Suppressor macrophage treated with lipopolysaccharide for 1 hour (primary cell): ENCODE measurements at regions not wholly inside any gene's neighbourhood (a gene's known extent, or its start where the extent isn't known, plus 50 kb on each side); places are given as distances from the start of the nearest gene placed in this dataset.

Experiments used
- DNase-seq, 3 donors: peaks; one replicate each; pipeline ENCODE4 v3.0.0-alpha.2; 2020 to 2022

GRCh38 chr6:43916924-43917877 is 147.2 kb downstream of the VEGFA start:
- DNase-seq, result peak; percentile 35 to 59 (median 55)

- peak; percentile 77 to 89 (median 81) for DNase-seq
Measured at GRCh38 chr6:43915986-43916923, 146.2 kb downstream of the VEGFA start.

DNA sequence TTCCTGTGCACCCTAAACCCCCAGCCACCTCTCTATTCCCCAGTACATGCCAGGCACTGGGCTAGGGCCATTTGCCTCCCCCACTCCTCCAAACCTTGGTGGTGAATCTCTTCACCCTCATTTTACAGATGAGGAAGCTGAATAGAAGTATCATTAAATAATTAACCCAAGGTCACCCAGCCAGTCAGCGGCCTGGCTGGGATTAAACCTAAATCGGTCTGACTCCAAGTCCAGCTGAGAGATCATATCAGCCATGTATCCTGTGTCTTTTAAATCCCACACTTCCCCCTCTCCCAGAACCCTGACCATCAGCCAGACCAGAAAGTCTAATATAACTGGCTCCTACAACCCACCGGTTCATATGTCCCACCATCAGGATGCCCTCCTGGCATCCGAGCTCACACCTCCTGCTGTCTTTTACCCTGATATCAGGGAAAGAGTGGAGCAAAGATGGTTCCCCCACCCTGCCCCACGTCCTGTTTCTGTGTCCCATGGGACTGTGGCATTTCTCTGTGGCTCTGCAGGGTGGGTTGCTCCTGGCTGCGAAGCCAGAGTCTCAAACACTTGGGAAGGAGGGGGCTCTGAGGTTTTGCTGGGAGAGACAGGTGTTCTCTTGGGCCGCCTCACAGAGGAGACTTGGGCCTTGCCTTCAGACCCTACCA is 145.3 kb downstream of the VEGFA start:
- no peak for DNase-seq

DNA sequence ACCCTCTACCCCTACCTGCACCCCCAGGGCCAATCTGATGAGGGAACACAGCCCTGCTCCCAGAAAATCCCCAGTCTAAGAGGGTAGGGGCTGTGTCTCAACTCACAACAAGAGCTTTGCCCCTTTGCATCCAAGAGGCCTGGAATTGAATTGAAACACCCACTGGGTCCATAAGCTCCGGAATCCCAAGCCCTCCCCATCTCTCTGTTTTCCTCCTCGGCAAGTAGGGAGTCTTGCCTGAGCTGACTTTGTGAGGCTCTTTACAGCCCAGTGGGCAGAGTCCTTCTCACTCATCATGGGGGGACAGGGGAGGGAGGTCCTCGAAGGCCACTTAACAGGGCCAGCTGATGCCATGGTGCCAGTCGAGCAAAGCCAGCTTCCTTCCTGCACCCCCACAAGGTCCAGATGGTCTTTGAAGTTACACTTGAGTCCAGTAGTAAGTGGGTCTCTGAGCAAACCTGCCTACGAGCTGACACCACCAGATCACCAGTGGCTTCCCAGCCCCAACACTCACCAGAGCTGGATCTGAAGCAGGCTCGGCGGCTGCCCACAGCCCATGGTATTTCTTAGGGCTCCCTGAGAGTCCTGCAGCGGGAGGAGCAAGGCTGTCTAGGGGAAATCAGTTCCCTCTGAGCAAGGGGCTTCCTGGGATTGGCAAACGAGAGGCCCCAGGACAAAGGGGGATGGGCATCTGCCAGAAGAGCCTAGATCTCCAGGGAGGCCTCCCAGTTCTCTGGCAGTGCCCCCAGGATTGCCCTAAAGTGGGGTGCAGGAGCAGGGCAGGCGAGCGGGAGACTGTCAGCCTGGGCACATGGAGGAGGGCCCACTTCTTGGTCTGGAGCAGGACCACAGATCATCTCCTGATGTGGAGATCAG is 144.5 kb downstream of the VEGFA start:
- DNase-seq, result no peak

DNA sequence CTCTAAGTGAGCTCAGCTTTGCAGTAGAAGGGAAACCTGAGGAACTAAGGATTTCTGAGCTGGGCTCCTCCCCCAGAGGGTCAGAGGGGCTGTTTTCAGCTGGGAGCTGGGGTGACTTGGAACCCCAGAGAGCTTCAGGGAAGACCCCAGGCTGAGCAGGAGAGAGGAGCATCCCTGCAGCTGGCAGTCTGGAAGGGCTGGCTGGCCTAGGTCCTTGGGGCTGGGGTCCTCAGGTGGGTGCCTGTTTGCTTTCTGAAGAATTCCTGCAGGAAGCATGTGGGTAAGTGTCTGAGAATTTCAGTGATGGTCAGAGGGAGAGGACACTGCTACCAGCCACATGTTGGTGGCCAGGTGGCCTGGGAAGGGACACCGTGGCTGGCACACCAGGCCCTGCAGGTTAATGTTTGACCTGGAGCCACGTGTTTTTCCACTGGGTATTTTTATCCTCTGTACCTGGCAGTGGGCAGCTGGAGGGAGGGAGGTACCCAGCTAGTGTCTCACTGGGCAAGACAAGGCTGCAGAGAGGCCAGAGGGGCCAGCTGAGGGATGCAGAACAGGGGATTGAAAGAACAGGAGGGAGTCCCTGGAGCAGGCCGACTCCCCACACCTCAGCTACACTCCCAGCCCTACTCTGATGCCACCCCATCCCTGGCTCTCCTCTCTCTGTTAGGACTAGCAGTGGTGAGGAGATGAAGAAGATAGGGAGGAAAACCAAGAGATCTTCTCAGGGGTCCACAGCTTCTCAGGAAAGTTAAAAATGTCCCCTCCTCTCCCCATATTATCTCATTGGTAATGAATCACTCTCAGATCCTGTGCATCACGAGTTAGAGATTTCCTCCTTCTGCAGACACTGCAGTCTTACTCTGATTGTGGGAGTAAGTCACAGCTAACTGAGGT is 143.6 kb downstream of the VEGFA start:
- DNase-seq, result peak; percentile 53 to 70 (median 64)

GRCh38 chr6:43912598-43913371 is 142.8 kb downstream of the VEGFA start:
- DNase-seq, result no peak

GRCh38 chr6:43912116-43912577 is 142.1 kb downstream of the VEGFA start:
- DNase-seq, result no peak

- no peak for DNase-seq
Measured at GRCh38 chr6:43911354-43912115, 141.5 kb downstream of the VEGFA start.

DNA sequence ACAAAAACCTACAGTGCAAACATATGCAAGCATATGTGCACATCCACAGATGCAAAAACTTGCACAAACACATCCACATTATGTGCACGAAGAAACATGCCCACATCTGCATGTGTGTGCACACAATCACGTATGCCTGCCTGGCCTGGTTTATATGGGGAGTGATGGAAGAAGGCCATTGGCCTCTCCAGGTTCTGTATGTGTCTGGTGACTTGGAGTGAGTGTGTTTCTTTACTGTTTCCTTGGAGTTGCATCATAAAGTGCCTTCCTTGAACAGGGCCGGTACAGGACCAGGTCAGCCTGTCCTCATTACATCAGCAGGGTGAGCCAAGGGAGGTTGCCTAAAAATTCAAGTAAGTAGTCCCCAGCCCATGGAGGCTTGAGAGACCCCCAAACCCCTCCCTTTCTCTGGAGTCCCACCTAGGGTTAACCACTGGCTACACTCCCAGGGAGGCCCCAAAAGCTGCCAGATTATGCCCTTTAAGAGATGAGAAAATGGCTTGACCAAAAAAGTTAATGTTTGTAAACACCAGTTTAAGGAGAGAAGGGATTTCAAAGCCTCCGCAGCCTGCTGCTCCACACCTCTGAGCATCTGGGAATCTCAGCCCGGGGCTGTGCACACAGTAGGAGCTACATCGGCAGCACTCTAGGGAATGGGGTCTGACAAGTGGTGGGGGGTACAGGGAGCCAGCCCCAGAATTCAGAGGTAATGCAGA is 140.8 kb downstream of the VEGFA start:
- no peak for DNase-seq

DNA sequence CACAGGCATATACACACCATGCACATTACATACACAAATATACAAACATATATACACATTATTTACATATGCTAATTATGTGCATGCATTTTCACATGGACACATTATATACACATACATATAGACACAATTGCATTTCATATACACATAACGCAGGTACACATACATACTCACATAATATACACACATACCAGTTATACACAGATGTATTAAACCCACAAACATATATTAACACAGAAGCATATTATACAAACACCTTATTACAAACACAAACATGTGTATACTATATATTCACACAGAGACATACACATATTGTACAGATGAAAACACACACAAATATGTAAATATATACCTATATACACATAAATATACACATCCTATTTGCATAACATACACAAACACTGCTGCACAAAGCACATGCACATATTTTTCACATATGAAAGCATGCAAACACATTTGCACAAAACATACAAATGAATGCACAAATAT is 140.2 kb downstream of the VEGFA start:
- no peak for DNase-seq

DNA sequence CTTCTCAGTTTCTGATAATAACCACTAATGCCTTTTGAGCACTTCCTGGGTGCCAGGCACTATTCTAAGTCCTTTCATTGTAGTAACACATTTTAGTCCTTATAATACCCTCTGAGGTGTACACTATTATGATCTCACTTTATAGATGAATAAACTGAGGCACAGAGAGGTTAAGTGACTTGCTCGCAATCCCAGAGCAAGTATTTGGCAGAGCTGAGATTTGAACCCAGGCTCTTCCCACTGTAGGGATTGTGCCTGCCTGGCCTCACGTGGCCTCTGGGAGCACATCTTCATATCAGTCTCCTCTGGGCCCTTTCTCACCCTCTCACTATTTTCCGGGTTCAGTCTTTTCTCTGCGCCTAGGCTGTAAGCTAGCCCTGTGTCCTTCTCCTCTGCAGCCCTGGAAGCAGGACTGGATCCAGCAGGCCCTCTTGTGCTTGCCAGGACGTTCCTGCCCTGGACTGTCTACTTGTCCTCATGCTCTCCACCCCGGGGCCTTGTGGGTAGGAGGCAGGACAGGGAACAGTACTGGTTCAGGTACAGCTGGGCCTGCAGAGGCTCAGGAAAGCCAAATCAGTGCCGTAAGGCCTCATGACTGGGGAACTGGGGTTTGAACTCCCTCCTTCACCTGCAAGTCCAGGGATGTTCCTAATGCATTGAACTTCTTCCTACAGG is 139.6 kb downstream of the VEGFA start:
- DNase-seq, result no peak

DNA sequence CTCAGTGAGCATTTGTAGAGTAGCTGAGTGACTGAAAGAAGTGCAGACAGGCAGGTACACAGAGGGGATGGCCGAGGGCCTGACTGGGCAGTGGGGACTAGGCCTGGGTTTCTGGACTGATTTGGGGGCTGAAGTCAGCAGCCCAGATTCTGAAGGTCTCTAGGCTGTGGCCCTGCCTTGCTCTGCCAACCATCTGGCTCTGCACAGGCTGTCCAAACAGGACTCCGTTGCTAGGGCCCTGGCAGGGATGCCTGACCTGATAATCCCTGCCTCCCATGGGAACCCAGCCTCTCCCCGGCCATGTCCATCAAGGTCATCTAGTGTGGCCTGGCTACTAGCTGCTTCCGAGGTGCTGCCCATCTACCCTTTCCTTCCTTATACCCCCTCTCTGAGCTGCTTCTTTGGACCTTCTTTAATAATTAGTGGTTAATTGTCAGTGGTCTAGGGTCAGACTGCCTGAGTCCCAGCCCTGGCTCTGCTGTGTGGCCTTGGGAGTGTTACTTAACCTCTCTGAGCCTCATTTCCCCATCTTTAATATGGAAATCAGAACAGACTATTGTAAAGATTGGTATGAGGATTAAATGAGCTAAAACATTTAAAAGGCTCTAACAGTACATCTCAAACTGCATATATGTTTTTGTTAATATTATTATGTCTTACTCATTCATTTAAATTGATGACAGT is 137.9 kb downstream of the VEGFA start:
- no peak for DNase-seq

DNA sequence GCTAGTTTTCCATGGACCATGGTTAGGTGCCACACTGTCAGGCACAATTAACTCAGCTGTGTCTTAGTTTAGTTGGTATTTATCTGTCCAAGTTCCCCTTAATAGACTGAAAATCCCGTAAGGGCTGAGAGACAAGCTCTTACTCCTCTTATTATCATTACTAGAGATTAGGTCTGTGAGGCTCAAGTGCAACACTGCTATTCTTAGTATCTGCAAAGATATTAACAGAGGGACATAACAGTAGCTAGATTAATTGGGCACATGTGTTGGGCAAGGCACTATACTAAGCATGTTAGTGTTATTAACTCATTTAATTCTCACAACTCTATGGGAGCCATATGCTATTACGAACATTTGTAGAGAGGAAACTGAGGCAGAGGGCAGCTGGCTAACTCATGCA is 137.3 kb downstream of the VEGFA start:
- DNase-seq, result no peak

GRCh38 chr6:43904311-43905123 is 134.5 kb downstream of the VEGFA start:
- no peak for DNase-seq

- no peak for DNase-seq
Measured at GRCh38 chr6:43903739-43904290, 133.8 kb downstream of the VEGFA start.

- no peak for DNase-seq
Measured at GRCh38 chr6:43901733-43902230, 131.8 kb downstream of the VEGFA start.
